H9 (cell line): ENCODE measurements at regions not wholly inside any gene's neighbourhood (a gene's known extent, or its start where the extent isn't known, plus 50 kb on each side); places are given as distances from the start of the nearest gene placed in this dataset.

Experiments used
- DNase-seq: peaks from one replicate; pipeline ENCODE4 v3.0.0-alpha.2; 2017
- H2AFZ ChIP-seq: one replicate; pipeline ENCODE4 v1.6.1; 2013; ENCODE audit warnings: mild to moderate bottlenecking, low read length, control low read depth, moderate library complexity
- H2AK5ac ChIP-seq: 2 replicates; pipeline ENCODE4 v1.6.1; 2013; ENCODE audit warnings: low read length, control low read depth, mixed read lengths; ENCODE audit not compliant: insufficient read length
- H2BK120ac ChIP-seq: one replicate; pipeline ENCODE4 v1.6.1; 2013; ENCODE audit warnings: low read depth, mild to moderate bottlenecking, low read length, control low read depth, inconsistent platforms; ENCODE audit not compliant: poor library complexity, severe bottlenecking
- H2BK12ac ChIP-seq: 2 replicates; pipeline ENCODE4 v1.6.1; 2013; ENCODE audit warnings: low read length, control low read depth, mixed read lengths, low read depth; ENCODE audit not compliant: insufficient read length
- H2BK15ac ChIP-seq: 2 replicates; pipeline ENCODE4 v1.6.1; 2013; ENCODE audit warnings: low read depth, low read length, control low read depth
- H2BK20ac ChIP-seq: one replicate; pipeline ENCODE4 v1.6.1; 2013; ENCODE audit warnings: low read depth, mild to moderate bottlenecking, low read length, control low read depth, inconsistent platforms; ENCODE audit not compliant: poor library complexity, severe bottlenecking
- H2BK5ac ChIP-seq: 2 replicates; pipeline ENCODE4 v1.6.1; 2013; ENCODE audit warnings: low read length, control low read depth, mixed read lengths; ENCODE audit not compliant: insufficient read length
- H3K14ac ChIP-seq: 2 replicates; pipeline ENCODE4 v1.6.1; 2013; ENCODE audit warnings: low read length, control low read depth; ENCODE audit not compliant: insufficient read depth
- H3K18ac ChIP-seq: 2 replicates; pipeline ENCODE4 v1.6.1; 2013; ENCODE audit warnings: low read depth, mild to moderate bottlenecking, mixed read lengths, low read length, control low read depth; ENCODE audit not compliant: insufficient read length
- H3K23ac ChIP-seq: 2 replicates; pipeline ENCODE4 v1.6.1; 2013; ENCODE audit warnings: low read length, control low read depth, mixed read lengths, low read depth; ENCODE audit not compliant: insufficient read length
- H3K23me2 ChIP-seq: 2 replicates; pipeline ENCODE4 v1.6.1; 2013; ENCODE audit warnings: low read depth, mild to moderate bottlenecking, mixed read lengths, low read length, control low read depth; ENCODE audit not compliant: insufficient read length, poor library complexity, severe bottlenecking
- H3K27ac ChIP-seq: 2 replicates; pipeline ENCODE4 v1.5.1; 2013; ENCODE audit warnings: low read length, control low read depth, mixed read lengths, low read depth; ENCODE audit not compliant: insufficient read length
- H3K27me3 ChIP-seq: 2 replicates; pipeline ENCODE4 v1.6.1; 2013; ENCODE audit warnings: low read length, control low read depth, inconsistent platforms; ENCODE audit not compliant: insufficient read depth
- H3K4ac ChIP-seq: 2 replicates; pipeline ENCODE4 v1.6.1; 2013; ENCODE audit warnings: low read depth, mild to moderate bottlenecking, control low read depth, inconsistent platforms, low read length, moderate library complexity
- H3K4me1 ChIP-seq: 2 replicates; pipeline ENCODE4 v1.6.1; 2013; ENCODE audit warnings: low read length, control low read depth, inconsistent platforms; ENCODE audit not compliant: insufficient read depth
- H3K4me2 ChIP-seq: 2 replicates; pipeline ENCODE4 v1.6.1; 2013; ENCODE audit warnings: low read length, control low read depth, mixed read lengths; ENCODE audit not compliant: insufficient read length, insufficient read depth
- H3K56ac ChIP-seq: 2 replicates; pipeline ENCODE4 v1.6.1; 2013; ENCODE audit warnings: low read depth, mild to moderate bottlenecking, mixed read lengths, low read length, control low read depth; ENCODE audit not compliant: insufficient read length
- H3K79me1 ChIP-seq: 2 replicates; pipeline ENCODE4 v1.6.1; 2013; ENCODE audit warnings: low read depth, mild to moderate bottlenecking, moderate library complexity, low read length, control low read depth, inconsistent platforms; ENCODE audit not compliant: insufficient read depth, poor library complexity, severe bottlenecking
- H3K79me2 ChIP-seq: 2 replicates; pipeline ENCODE4 v1.6.1; 2013; ENCODE audit warnings: low read length, control low read depth, inconsistent platforms; ENCODE audit not compliant: insufficient read depth
- H3K9ac ChIP-seq: 2 replicates; pipeline ENCODE4 v1.6.1; 2013; ENCODE audit warnings: low read length, control low read depth, mixed read lengths; ENCODE audit not compliant: insufficient read length; ENCODE audit errors: extremely low read depth
- H3K9me3 ChIP-seq: one replicate; pipeline ENCODE4 v1.6.1; 2013; ENCODE audit warnings: low read depth, low read length, inconsistent platforms; ENCODE audit not compliant: control insufficient read depth
- H3T11ph ChIP-seq: one replicate; pipeline ENCODE4 v1.6.1; 2013; ENCODE audit warnings: mild to moderate bottlenecking, low read length, control low read depth, inconsistent platforms
- H4K20me1 ChIP-seq: one replicate; pipeline ENCODE4 v1.6.1; 2013; ENCODE audit not compliant: control insufficient read depth, insufficient read length, insufficient read depth
- H4K5ac ChIP-seq: 2 replicates; pipeline ENCODE4 v1.6.1; 2013; ENCODE audit warnings: low read depth, mild to moderate bottlenecking, mixed read lengths, low read length, control low read depth; ENCODE audit not compliant: insufficient read length
- H4K8ac ChIP-seq: replicated peaks from 2 replicates; pipeline ENCODE4 v1.6.1; 2013; ENCODE audit warnings: low read length, control low read depth, mixed read lengths, low read depth; ENCODE audit not compliant: insufficient read length
- H4K91ac ChIP-seq: 2 replicates; pipeline ENCODE4 v1.6.1; 2013; ENCODE audit warnings: low read depth, mild to moderate bottlenecking, moderate library complexity, mixed read lengths, low read length, control low read depth; ENCODE audit not compliant: insufficient read length
- H3K27ac Mint-ChIP-seq, 3 experiments: 2 replicates in 2 of 3; 3 replicates in 1 of 3; pipeline ENCODE4 v1.8.0; 2020 to 2021; ENCODE audit warnings: mixed read lengths in 3 of 3, mild to moderate bottlenecking in 1 of 3, moderate library complexity in 1 of 3
- H3K27me3 Mint-ChIP-seq: 2 replicates; pipeline ENCODE4 v1.8.0; 2021; ENCODE audit warnings: low read depth, mild to moderate bottlenecking, moderate library complexity, mixed read lengths
- H3K36me3 Mint-ChIP-seq, 3 experiments: 2 replicates in 2 of 3; 3 replicates in 1 of 3; pipeline ENCODE4 v1.8.0; 2020 to 2021; ENCODE audit warnings: low read depth in 3 of 3, mixed read lengths in 3 of 3; ENCODE audit not compliant: insufficient read depth in 1 of 3
- H3K4me1 Mint-ChIP-seq, 2 experiments: 2 replicates each; pipeline ENCODE4 v1.8.0; 2020; ENCODE audit warnings: mixed read lengths in 2 of 2
- H3K4me3 Mint-ChIP-seq, 2 experiments: 2 replicates in 1 of 2; 3 replicates in 1 of 2; pipeline ENCODE4 v1.8.0; 2020 to 2021; ENCODE audit warnings: mild to moderate bottlenecking in 2 of 2, mixed read lengths in 2 of 2, moderate library complexity in 1 of 2
- H3K9me3 Mint-ChIP-seq, 2 experiments: 2 replicates in 1 of 2; 3 replicates in 1 of 2; pipeline ENCODE4 v1.8.0; 2020; ENCODE audit warnings: mild to moderate bottlenecking in 2 of 2, mixed read lengths in 2 of 2, moderate library complexity in 1 of 2
- WGBS: extraction: QIAGEN DNeasy Blood & Tissue Kit; methylation state at CpG from one replicate; pipeline ENCODE4 v1.1.7; 2013; ENCODE audit warnings: missing lambda C conversion rate, low lambda C conversion rate, mixed read lengths; ENCODE audit not compliant: insufficient read length; ENCODE audit errors: extremely low coverage; 5-methylcytosine and 5-hydroxymethylcytosine counted together
- TF ChIP-seq, protein P1 (sequence below): fragments of 200-600 bp; sonication (generic); conservative IDR thresholded peaks from 3 replicates; pipeline ENCODE4 v1.8.0; 2021; ENCODE audit warnings: antibody characterized with exemption, mild to moderate bottlenecking

DNA sequence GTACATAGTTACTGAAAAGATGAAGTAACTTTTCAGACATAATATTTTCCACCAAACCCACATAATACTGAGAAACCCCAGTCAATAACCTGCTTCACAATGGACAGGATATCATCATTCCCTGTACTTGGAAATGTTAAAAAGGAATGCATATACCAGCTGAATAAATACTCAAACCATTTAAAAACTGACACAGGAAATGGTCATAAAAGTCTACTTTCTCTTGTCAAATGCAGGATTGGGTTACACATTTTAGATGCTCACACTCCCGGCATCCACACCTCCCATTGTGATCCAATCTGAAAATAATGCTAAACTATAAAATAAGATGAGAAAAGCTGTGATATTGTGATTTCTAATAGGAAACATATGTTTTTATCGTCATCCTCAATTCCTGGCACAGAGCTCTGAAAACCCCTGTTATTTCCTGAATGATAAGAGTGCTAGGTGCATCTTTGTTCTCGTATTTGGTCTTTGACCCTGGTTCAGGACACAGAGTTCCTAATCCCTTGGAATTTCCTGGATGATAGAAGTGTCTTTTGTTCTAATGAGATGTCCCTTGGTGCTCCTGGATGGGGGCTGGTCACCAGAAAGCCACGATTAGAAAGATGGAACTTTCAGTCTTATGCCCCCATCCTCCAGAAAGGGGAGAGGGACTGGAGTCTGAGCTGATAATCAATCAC, 821.3 kb downstream of the TRIML1 start:
- peak overlapping the region in 1 of 3 experiments; percentile 46; a peak in 1 of 7 replicates for H3K27ac Mint-ChIP-seq

More for the DNA sequence above, 821.3 kb downstream of the TRIML1 start:
- H3K4me3 Mint-ChIP-seq: no peak overlapping the region
- H2BK20ac ChIP-seq: no peak overlapping the region
- no peak overlapping the region for H2BK120ac ChIP-seq
- H3K36me3 Mint-ChIP-seq: peaks cover 7 to 16% (median 11%) of the 10 kb centered on the region in 3 experiments; a peak in 6 of 7 replicates
- H2BK5ac ChIP-seq: no peak overlapping the region
- H4K91ac ChIP-seq: no peak overlapping the region
- no peak overlapping the region for H3K4me2 ChIP-seq
- peaks cover 2% of the 10 kb centered on the region; the same call in 1 of the 2 replicates for H3K27me3 Mint-ChIP-seq
- no peak for DNase-seq
- no peak overlapping the region for H3K23ac ChIP-seq
- no CpG with 5 or more reads among the region's 4 CpGs for WGBS
- no peaks in the 10 kb centered on the region for H3K79me2 ChIP-seq
- no peak overlapping the region for H3K18ac ChIP-seq
- H3T11ph ChIP-seq: no peak overlapping the region
- H3K9me3 Mint-ChIP-seq: peaks cover 15 to 16% of the 10 kb centered on the region in 2 experiments
- no peak overlapping the region for H2BK12ac ChIP-seq
- no peaks in the 10 kb centered on the region for H3K9me3 ChIP-seq
- no peak overlapping the region for H3K14ac ChIP-seq
- H3K4me1 ChIP-seq: no peaks in the 10 kb centered on the region; the same call in 1 of the 2 replicates
- no peaks in the 10 kb centered on the region for H3K23me2 ChIP-seq
- no peak overlapping the region for H3K56ac ChIP-seq
- no peak overlapping the region for H2AK5ac ChIP-seq
- H3K79me1 ChIP-seq: no peaks in the 10 kb centered on the region
- H3K27ac ChIP-seq: no peak overlapping the region
- H4K5ac ChIP-seq: no peak overlapping the region
- TF ChIP-seq, protein P1, sequence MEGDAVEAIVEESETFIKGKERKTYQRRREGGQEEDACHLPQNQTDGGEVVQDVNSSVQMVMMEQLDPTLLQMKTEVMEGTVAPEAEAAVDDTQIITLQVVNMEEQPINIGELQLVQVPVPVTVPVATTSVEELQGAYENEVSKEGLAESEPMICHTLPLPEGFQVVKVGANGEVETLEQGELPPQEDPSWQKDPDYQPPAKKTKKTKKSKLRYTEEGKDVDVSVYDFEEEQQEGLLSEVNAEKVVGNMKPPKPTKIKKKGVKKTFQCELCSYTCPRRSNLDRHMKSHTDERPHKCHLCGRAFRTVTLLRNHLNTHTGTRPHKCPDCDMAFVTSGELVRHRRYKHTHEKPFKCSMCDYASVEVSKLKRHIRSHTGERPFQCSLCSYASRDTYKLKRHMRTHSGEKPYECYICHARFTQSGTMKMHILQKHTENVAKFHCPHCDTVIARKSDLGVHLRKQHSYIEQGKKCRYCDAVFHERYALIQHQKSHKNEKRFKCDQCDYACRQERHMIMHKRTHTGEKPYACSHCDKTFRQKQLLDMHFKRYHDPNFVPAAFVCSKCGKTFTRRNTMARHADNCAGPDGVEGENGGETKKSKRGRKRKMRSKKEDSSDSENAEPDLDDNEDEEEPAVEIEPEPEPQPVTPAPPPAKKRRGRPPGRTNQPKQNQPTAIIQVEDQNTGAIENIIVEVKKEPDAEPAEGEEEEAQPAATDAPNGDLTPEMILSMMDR: no peak
- H3K4ac ChIP-seq: no peak overlapping the region
- H4K20me1 ChIP-seq: no peaks in the 10 kb centered on the region
- no peaks in the 10 kb centered on the region for H3K27me3 ChIP-seq
- H4K8ac ChIP-seq: no peak overlapping the region
- no peak overlapping the region for H3K9ac ChIP-seq
- H2BK15ac ChIP-seq: no peak overlapping the region
- no peak overlapping the region for H2AFZ ChIP-seq
- peaks cover 8 to 15% of the 10 kb centered on the region in 2 experiments; a peak in 3 of 4 replicates for H3K4me1 Mint-ChIP-seq
